NB4 (cell line): ENCODE measurements at regions not wholly inside any gene's neighbourhood (a gene's known extent, or its start where the extent isn't known, plus 50 kb on each side); places are given as distances from the start of the nearest gene placed in this dataset.

Experiments used
- MAX ChIP-seq: IDR thresholded peaks from 2 replicates; pipeline ENCODE4 v1.6.1; 2011; ENCODE audit warnings: low read depth, low read length
- MYC ChIP-seq: IDR thresholded peaks from 2 replicates; pipeline ENCODE4 v1.6.1; 2011; ENCODE audit warnings: low read depth, low read length
- POLR2A ChIP-seq: IDR thresholded peaks from 2 replicates; pipeline ENCODE4 v1.6.1; 2011; ENCODE audit warnings: mild to moderate bottlenecking; ENCODE audit not compliant: insufficient read length; ENCODE audit errors: extremely low read depth
- TF ChIP-seq, protein P1 (sequence below): IDR thresholded peaks from one replicate; pipeline ENCODE4 v1.5.1; 2012; ENCODE audit warnings: low read depth, low read length

DNA sequence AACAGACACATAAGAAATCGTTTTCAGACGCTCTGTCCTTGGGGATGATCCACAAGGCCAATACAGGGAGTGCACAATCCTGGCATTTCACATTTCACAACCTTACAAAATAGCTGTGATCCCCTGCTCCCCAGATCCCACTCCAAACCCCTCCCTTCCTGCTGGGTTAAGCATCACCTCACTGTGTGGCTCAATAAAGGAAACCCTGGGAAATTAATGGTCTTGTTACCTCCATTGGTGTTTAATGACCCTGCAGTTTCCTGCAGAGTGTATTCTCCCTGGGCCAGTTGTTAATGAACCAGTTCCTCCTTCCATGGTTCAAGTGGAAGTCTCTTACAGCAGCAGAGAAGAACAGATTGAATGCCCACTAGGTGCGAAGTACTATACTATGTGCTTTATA is 334.7 kb downstream of the OMA1 start:
- TF ChIP-seq, protein P1, sequence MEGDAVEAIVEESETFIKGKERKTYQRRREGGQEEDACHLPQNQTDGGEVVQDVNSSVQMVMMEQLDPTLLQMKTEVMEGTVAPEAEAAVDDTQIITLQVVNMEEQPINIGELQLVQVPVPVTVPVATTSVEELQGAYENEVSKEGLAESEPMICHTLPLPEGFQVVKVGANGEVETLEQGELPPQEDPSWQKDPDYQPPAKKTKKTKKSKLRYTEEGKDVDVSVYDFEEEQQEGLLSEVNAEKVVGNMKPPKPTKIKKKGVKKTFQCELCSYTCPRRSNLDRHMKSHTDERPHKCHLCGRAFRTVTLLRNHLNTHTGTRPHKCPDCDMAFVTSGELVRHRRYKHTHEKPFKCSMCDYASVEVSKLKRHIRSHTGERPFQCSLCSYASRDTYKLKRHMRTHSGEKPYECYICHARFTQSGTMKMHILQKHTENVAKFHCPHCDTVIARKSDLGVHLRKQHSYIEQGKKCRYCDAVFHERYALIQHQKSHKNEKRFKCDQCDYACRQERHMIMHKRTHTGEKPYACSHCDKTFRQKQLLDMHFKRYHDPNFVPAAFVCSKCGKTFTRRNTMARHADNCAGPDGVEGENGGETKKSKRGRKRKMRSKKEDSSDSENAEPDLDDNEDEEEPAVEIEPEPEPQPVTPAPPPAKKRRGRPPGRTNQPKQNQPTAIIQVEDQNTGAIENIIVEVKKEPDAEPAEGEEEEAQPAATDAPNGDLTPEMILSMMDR, result no peak
- no peak for TF ChIP-seq POLR2A
- TF ChIP-seq MYC, result no peak
- no peak for TF ChIP-seq MAX
